NT2/D1 (cell line): ENCODE measurements at regions not wholly inside any gene's neighbourhood (a gene's known extent, or its start where the extent isn't known, plus 50 kb on each side); places are given as distances from the start of the nearest gene placed in this dataset.

Experiments used
- SUZ12 ChIP-seq: IDR thresholded peaks from 2 replicates; pipeline ENCODE4 v1.6.1; 2011; ENCODE audit not compliant: insufficient read length, insufficient read depth; ENCODE audit errors: extremely low read depth
- YY1 ChIP-seq: IDR thresholded peaks from 2 replicates; pipeline ENCODE4 v1.6.1; 2011; ENCODE audit not compliant: insufficient read length, insufficient read depth
- ZNF274 ChIP-seq: IDR thresholded peaks from 2 replicates; pipeline ENCODE4 v1.6.1; 2011; ENCODE audit warnings: mild to moderate bottlenecking, low read depth, low read length

GRCh38 chr20:39738651-39739050 is 776.5 kb downstream of the DHX35 start:
- TF ChIP-seq ZNF274 (no peak), SUZ12 (no peak), YY1 (no peak)
